ENCODE measurements at regions not wholly inside any gene's neighbourhood (a gene's known extent, or its start where the extent isn't known, plus 50 kb on each side); places are given as distances from the start of the nearest gene placed in this dataset.
"Not testable (repeated sequence)": the region's sequence is repeated elsewhere in the genome, so short reads cannot be mapped to it uniquely, and the experiment has no call there.

GRCh38 chr13:110817143-110817542 lies 97.7 kb downstream of the ANKRD10 start:
- no peaks in the 10 kb centered on the region for H3K9me3 ChIP-seq
- intact Hi-C loops (cut with DNase I) = loop anchor here in 1 of 2 donors (5.0 to 10.0 kb wide), 3 partner anchors 102 to 362 kb away; partner anchors contain the start of gene ING1
- H3K4me3 ChIP-seq = no peak overlapping the region
- DNase-seq = no peak
- no peaks in the 10 kb centered on the region for H3K36me3 ChIP-seq (ENCODE audit: insufficient read depth in 1 of 2, low read depth in 1 of 2)
- WGBS, 3 donors = 79 to 82% (median 80%) methylated on average over 3 of the region's 3 CpGs
- no peak for TF ChIP-seq CTCF (IDR thresholded peaks at IDR 0.05)
- no peaks in the 10 kb centered on the region for H3K27me3 ChIP-seq (ENCODE audit: insufficient read depth in 3 of 3, low read length in 2 of 3)
- peaks cover 17% of the 10 kb centered on the region for H3K4me1 ChIP-seq
- peak overlapping the region; percentile 9 for H3K27ac ChIP-seq
- no peak for ATAC-seq

GRCh38 chr13:110818747-110819146 lies 96.1 kb downstream of the ANKRD10 start:
- ATAC-seq (no peak), DNase-seq (no peak)
- H3K36me3 ChIP-seq (ENCODE audit: insufficient read depth in 1 of 2, low read depth in 1 of 2) = no peaks in the 10 kb centered on the region
- TF ChIP-seq CTCF (IDR thresholded peaks at IDR 0.05) = no peak
- no peak overlapping the region for H3K4me3 ChIP-seq
- no peaks in the 10 kb centered on the region for H3K27me3 ChIP-seq (ENCODE audit: insufficient read depth in 3 of 3, low read length in 2 of 3)
- H3K9me3 ChIP-seq = no peaks in the 10 kb centered on the region
- H3K27ac ChIP-seq = no peak overlapping the region
- intact Hi-C loops (cut with DNase I) = loop anchor here (2.0 to 10.0 kb wide), 6 partner anchors 102 to 364 kb away; partner anchors contain the start of gene ING1 (in 1 of the 2)
- H3K4me1 ChIP-seq = peaks cover 14% of the 10 kb centered on the region
- WGBS, 3 donors = 83 to 85% (median 83%) methylated on average over 8 of the region's 8 CpGs

DNA sequence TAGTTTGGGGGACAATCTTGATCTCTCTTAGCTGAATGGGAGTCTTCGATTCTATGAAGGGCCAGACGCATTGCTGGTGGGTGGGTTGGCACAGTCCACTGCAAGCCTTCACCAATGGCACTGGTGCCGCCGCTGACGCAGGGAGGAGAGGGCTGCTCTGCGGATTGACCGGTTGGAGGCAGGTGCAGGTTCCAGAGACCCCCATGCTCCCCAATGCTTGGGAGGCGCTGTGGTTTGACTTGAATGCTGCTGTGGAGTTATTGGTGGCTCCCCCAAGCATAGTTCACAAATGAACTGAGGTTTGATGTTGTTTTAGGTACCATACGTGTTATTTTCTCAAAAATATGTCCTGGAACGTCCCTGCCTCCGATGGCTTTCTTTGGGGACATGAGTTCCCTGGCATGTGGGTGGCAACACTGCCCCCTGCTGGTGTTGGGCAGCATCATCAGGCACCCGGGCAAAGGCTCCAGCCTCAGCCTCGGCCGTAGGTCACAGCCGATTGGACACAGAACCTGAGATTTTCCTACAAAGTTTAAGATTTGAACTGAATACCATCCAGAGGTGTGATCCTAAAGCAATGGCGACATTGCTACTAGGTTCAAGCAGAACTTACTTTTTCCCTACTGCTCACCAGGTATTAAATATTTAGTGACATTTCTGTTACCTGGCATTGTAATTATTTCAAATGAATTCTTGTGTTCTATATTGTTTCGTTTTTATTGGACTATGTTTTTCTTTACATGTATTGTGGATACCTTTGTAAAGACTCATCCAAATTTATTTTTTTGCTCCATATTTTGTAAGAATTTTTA lies 95.5 kb downstream of the ANKRD10 start:
- DNase-seq = peak; percentile 80 to 87
- intact Hi-C loops (cut with DNase I) = loop anchor here (2.0 to 10.0 kb wide), 6 partner anchors 103 to 365 kb away; partner anchors contain the start of gene ING1 (in 1 of the 2)
- Histone ChIP-seq H3K4me3 (no peak overlapping the region), H3K4me1 (peaks cover 14% of the 10 kb centered on the region), H3K36me3 (ENCODE audit: insufficient read depth in 1 of 2, low read depth in 1 of 2) (no peaks in the 10 kb centered on the region), H3K27ac (no peak overlapping the region), H3K27me3 (ENCODE audit: insufficient read depth in 3 of 3, low read length in 2 of 3) (no peaks in the 10 kb centered on the region), H3K9me3 (no peaks in the 10 kb centered on the region)
- peak; percentile 99 for TF ChIP-seq CTCF (IDR thresholded peaks at IDR 0.05)
- ATAC-seq = peak; percentile 89 to 97 (median 92)
- 23 to 24% (median 24%) methylated on average over 17 of the region's 17 CpGs for WGBS, 3 donors

DNA sequence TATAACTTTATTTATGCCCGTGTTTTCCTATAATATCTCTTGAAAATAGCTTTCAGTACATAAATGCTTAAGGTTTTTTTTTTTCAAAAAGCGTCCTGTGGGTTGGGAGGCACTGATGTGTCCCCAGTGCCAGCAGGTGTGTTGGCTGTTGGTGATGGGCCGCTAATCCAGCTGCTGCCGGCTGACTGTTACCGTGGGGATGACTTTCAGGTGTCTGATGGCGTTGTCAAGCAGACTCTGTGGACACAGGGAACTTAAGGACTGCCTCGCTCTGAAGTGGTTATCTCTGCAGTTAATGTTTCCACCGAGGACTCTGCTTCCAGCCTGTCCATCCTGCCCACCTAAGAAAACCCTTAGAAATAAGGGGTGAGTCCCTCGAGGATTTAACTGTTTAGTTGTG lies 94.5 kb downstream of the ANKRD10 start:
- H3K9me3 ChIP-seq = no peaks in the 10 kb centered on the region
- 68 to 86% (median 71%) methylated on average over 9 of the region's 9 CpGs for WGBS, 3 donors
- H3K27me3 ChIP-seq (ENCODE audit: insufficient read depth in 3 of 3, low read length in 2 of 3) = no peaks in the 10 kb centered on the region
- H3K4me1 ChIP-seq = peaks cover 14% of the 10 kb centered on the region
- intact Hi-C loops (cut with DNase I) = no loop called here
- H3K27ac ChIP-seq = no peak overlapping the region
- H3K36me3 ChIP-seq (ENCODE audit: insufficient read depth in 1 of 2, low read depth in 1 of 2) = no peaks in the 10 kb centered on the region
- TF ChIP-seq CTCF (IDR thresholded peaks at IDR 0.05) = no peak
- DNase-seq = no peak
- no peak overlapping the region for H3K4me3 ChIP-seq
- ATAC-seq = no peak

- intact Hi-C loops (cut with DNase I) = not testable (repeated sequence)
- WGBS, 3 donors = 78 to 83% (median 80%) methylated on average over 25 of the region's 25 CpGs
Observed at GRCh38 chr13:110821837-110822668, 92.8 kb downstream of the ANKRD10 start.

More at GRCh38 chr13:110821837-110822668, 92.8 kb downstream of the ANKRD10 start:
- not testable (repeated sequence) for H3K27me3 ChIP-seq (ENCODE audit: insufficient read depth in 3 of 3, low read length in 2 of 3); ATAC-seq; H3K9me3 ChIP-seq; H3K36me3 ChIP-seq (ENCODE audit: insufficient read depth in 1 of 2, low read depth in 1 of 2); H3K27ac ChIP-seq; H3K4me1 ChIP-seq; H3K4me3 ChIP-seq; DNase-seq

All from psoas muscle (tissue), 7 donors.